ENCODE measurements at regions not wholly inside any gene's neighbourhood (a gene's known extent, or its start where the extent isn't known, plus 50 kb on each side); places are given as distances from the start of the nearest gene placed in this dataset.

DNA sequence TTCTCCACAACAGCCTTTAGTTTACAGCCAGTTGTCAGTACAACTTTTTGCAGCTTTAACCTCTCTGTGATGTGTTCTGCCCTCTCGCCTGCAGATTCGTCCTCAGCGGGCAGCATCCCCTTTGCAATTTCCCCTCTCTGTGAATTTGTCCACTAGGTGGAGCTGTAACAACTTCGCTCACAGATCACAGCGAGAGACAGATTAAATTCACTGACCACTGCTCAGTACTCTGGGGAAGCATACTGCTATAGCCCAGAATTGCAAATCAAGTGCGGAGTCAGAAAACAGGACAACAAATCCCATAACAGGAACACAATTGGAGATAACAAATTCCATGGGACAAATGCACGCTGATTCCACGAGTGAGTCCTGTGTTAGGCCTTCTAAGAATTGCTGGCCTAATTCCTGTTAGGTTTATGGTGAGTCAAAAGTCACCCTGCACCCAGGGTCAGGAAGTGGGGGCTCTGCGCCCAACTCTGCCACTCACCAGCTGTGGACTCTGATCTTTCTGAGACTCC lies 2124.9 kb downstream of the MAT2B start:
- no peak for DNase-seq (ENCODE audit: extremely low read depth, low read depth, low spot score)

DNA sequence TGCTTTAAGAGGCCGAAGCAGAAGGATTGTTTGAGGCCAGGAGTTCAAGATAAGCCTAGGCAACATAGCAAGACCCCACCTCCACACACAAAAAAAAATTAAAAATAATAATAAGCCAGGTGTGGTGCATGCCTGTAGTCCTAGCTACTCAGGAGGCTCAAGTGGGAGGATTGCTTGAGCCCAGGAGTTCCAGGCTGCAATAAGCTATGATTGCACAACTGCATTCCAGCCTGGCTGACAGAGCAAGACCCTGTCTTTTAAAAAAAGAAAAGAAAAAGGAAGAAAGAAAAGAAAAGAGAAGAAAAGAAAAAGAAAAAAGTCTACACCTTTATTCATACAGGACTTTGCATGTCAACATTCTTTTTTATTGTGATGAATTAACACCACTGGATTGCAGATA lies 2125.8 kb downstream of the MAT2B start:
- DNase-seq (ENCODE audit: extremely low read depth, low read depth, low spot score) = no peak

DNA sequence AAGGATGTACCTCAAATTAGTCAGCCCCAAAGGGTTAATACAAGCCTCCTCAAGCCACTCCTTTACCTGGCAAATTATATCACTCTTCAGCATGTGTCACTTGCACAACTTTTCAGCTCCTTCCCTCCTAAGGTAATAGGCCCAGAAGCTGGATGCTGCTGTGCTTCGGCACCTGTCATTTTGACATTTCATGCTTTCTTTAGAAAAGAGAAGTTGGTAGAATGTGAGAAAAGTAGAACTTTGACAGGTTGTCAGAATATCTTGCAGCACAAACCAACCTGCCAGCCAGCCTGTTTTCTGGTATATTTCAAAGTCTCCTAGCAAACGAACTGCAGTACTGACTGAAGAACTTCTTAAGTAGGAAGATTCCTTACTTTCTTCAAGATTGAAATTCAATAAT lies 2136.9 kb downstream of the MAT2B start:
- no peak for DNase-seq (ENCODE audit: extremely low read depth, low read depth, low spot score)

DNA sequence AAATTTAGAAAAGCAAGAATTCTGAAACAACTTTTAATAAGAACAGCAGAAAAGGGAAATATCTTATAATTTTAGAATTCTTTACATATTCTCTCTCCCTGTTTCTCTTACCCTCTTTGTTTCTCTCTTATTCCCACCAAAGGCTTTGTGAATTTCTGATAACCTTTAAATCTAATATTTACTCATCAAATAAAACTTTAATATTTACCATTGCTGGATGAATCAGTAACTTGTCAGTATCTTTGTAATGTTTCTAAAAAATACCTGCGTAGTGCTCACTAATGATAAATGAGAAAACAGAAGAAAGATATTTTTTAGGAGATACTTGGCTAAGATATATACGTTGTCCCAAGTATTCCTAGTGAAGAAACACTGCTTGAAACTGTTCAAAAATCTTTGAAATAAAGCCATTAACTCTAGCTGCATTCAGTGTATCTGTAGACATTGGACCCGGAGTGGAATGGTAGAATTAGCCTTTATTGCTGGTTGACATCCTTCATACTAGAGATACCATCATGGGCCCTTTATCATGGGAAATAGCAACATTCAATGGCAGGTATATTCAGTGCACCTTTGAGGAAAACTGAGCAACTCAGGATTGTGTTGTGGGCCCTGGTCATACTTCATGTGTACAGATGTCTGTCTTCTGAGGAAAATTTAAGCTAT lies 2160.4 kb downstream of the MAT2B start:
- no peak for DNase-seq (ENCODE audit: extremely low read depth, low read depth, low spot score)

DNA sequence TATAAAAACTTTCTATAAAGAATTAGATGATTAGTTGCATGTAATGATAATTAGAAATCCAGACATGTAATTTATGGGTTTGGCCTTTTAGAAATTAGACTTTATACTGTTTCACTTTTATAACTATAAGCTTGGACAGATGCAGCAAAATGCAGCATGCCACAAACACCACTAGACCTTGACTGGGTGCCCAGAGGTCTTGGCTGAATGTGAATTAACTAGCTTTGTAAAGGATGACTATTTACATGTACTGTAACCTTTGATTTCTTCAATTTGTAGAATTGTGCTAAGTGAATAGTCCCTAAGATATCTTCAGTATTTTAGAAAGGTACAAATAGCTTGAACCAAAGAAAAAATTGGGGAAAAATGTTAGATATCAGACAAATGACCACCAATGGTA lies 2168.1 kb downstream of the MAT2B start:
- no peak for DNase-seq (ENCODE audit: extremely low read depth, low read depth, low spot score)

DNA sequence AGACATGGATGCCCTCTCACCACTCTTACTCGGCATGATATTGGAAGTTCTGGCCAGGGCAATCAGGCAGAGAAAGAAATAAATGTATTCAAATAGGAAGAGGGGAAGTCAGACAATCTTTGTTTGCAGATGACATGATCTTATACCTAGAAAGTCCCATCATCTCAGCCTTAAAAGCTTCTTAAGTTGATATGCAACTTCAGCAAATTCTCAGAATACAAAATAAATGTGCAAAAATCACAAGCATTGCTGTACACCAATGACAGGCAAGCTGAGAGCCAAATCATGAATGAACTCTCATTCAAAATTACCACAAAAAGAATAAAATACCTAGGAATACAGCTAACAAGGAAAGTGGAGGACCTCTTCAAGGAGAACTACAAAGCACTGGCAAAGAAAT lies 2190.4 kb downstream of the MAT2B start:
- DNase-seq (ENCODE audit: extremely low read depth, low read depth, low spot score) = no peak

DNA sequence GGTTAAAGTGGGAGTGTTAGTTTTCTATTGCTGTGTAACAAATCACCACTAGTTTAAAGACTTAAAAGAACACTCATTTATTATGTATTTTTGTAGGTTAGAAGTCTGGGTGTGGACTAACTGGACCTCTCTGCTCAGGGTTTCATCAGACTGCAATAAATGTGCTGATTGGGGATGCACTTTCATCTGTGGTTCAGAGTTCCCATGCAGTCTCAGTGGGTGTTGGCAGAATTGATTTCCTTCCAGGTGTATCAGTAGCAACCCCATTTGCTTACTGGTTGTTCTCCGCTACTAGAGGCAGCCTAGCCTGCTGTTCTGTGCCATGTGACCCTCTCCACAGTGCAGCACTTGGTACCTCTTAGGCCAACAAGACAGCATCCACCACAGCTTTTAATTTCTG lies 2200.5 kb downstream of the MAT2B start:
- no peak for DNase-seq (ENCODE audit: extremely low read depth, low read depth, low spot score)

DNA sequence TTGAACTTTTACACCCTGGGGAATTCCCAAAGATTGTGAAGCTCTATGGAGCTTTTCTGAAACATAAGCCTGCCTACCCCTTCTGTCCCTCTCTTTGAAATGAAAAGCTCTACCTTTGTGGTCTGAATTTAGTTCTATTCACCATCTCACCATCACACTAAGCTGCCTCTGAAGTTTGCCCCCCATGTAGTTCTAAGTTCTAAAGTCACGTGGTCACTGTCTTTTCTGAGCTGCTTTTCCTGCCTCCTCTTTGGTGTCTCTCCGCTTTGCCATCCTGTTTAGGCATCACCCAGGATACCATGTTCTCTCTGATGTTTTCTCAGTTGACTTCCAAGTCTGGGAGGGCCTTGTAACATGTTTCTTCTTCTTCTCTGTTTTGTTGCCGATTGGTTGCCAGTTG lies 2206.6 kb downstream of the MAT2B start:
- DNase-seq (ENCODE audit: extremely low read depth, low read depth, low spot score) = no peak

DNA sequence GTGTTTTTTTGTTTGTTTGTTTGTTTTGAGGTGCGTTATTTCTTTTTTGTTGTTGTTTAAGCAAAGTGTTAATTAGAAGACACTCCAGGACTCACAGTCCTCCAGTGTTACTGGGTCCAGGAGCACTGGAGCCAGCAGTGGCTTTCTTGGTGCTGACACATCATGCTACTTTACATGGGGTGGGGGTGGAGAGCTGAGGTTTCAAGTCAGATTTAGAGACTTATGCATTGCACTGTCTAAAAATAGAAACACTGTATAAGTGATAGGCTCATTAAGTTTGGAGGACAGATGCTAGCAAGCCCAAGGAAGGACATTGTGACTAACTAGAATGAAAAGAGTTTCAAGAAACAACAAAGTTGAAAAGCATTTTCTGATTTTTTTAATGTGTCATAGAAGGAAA lies 2209.2 kb downstream of the MAT2B start:
- no peak for DNase-seq (ENCODE audit: extremely low read depth, low read depth, low spot score)

DNA sequence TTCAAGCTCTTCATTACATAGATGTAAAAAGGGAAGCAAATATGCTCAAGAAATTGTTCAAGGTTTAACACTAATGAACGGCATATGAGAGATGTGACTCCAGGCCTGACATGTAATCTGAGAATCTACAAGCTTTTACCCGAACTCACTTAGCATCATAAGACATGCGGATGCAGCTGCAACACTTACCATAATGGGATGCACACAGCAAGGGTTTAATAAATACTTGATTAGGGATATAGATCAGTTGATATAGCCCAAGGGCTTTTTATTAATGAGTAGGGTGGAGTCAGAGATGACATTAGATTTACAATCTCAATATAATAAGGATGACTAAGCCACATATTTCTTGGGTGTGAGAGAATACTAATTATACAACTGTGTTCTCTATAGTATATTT lies 2215.5 kb downstream of the MAT2B start:
- DNase-seq (ENCODE audit: extremely low read depth, low read depth, low spot score) = no peak

DNA sequence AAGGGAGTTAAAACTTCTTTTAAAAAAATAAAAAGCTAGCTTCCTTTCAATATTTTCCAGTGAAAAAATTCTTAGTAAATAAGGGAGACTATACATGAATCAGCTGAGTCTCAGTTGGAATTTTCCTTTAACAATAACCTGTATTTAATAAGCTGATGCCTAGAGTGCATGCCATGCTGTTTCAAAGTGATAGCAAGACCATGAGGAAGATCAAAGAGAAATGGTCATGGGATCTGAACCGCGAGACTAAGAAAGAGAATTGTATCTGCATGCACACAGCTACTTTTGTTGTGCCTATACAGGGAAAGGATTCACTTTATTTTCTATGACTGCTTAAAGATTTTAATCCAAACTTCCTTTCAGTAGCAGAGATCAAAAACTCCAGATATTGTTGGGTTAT lies 2217.0 kb downstream of the MAT2B start:
- no peak for DNase-seq (ENCODE audit: extremely low read depth, low read depth, low spot score)

DNA sequence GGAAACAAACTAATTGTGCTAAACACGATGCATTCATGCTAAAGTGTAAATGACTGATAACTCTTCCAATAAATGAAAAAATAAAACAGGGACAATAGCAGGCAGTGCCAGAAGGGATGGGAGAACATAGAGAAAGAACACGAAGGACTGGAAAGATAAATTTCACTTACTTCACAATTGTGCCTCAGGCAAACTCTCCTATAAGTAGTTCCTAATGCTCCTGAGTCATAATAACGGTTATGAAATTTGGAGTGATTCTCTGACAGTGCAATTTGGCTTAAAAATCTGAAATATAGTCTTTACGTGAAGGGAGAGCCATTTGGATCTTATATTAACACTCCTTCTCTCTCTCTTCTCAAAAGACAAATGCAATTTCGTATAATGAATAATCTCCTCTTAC lies 2218.5 kb downstream of the MAT2B start:
- no peak for DNase-seq (ENCODE audit: extremely low read depth, low read depth, low spot score)

DNA sequence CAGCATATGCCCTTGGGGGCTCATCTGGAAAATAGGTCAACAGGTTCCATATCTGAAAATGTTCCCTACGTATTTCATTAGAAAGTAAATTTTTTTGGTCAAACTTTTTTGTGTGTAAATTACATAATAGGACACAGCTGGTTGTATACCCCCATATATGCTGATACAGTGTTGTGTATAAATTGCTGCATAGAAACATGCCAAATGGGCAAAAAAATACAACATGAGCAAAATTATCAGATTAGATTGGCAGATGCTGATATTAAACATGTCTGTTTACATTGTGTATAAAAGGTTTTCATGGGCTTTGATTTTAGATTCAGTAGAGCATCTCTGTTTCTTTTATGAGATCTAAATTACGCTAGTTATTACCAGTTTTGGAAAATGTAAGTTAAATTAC lies 2223.0 kb downstream of the MAT2B start:
- no peak for DNase-seq (ENCODE audit: extremely low read depth, low read depth, low spot score)

DNA sequence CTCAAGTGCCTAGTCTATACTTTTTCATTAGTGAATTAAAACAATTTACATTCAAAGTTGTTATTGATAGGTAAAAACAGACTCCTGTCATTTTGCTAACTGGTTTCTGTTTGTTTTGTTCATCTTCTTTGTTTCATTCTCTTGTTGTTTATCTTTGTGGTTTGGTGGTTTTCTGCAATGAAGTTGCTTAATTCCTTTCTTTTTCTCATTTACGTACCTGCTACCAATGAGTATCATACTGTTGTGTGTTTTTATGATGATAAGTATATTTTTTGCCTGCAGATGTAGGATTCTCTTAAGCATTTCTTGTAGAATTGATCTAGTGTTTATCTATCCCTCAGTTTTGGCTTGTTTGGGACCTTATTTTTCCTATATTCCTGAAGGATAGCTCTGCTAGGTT lies 2230.0 kb downstream of the MAT2B start:
- no peak for DNase-seq (ENCODE audit: extremely low read depth, low read depth, low spot score)

DNA sequence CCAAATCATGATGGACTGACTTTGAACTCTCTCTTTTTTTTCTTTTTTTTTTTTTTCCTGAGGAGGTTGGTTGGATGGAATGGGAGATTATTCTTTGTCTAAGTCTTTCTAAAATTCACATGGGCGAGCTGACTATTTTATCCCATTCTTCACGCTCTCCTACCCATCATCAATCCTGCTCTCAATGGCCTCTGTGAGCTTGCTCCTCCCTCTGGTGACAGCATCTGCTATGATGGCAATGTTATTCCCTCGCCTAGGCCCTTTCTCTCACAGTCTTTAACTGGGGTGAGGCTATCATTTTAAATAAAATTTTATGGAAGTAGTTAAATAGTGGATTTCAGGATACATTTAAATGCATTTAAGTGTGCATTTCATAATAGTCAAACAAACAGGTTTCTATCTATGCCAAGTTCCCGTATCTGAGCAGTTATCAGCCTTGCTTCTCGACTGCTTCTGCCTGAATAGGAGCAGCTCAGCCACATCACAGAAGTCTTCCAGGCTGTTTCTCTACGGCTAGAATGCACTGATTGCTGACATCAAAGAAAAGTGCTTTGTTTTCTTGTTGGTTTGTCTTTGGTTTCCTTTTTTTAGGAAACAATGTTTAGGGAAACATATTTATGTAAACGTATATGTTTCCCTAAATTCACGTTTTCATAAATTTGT lies 2233.8 kb downstream of the MAT2B start:
- DNase-seq (ENCODE audit: extremely low read depth, low read depth, low spot score) = no peak

DNA sequence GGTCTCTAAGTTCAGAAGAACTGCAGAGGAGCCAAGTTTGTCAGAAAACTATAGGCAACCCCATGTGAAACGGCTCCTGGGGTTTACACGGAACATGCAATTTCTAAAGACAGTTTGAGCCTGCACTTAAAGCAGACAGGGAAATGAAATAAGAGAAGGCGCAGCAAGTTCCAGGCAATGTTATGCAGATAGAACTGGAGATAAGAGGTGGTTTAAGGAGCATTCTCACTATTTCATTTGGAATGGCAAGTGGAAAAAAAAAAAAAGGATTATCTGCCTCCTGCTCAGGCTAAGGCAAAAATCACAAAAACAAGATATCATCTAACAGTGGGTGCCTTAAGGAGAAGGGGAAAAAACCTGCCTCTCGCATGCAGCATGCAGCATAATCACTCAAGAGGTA lies 2252.4 kb downstream of the MAT2B start:
- no peak for DNase-seq (ENCODE audit: extremely low read depth, low read depth, low spot score)

DNA sequence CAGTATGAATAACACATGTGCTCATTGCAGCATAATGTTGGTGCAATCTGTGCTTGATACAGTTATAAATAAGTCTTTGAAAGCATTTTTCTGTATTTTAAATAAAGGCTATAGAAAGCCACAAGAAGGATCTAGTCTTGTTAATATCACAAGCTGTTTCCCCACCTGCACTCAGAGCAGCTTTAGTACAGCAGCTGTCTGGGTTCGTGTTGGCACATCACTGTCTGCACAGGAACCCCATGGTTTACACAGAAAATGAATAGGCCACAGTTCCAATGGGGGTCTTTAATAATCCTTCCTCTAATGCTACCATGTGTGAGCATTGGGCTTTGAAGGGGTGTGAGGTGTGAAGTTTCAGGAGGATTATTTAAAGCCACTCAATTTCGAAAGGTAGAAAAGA lies 2269.7 kb downstream of the MAT2B start:
- no peak for DNase-seq (ENCODE audit: extremely low read depth, low read depth, low spot score)

DNA sequence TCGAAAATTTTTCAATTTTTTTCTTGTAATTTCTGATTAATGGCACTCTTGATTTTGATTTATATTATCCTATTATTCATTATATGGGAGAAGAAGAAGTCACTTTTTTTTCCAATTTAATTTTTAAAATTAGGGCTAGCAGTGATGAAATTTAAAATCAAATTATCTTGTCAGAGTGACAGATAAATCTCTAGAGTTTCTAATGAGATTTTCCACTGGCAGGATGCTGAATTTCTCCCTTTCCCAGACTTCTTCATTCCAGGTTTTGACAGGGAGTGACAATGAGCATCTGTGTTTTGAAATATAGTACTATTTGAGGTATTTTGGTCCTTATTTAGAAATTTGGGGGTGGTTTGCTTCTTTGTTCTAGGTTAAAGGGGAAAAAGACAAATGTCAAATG lies 2274.1 kb downstream of the MAT2B start:
- DNase-seq (ENCODE audit: extremely low read depth, low read depth, low spot score) = no peak

DNA sequence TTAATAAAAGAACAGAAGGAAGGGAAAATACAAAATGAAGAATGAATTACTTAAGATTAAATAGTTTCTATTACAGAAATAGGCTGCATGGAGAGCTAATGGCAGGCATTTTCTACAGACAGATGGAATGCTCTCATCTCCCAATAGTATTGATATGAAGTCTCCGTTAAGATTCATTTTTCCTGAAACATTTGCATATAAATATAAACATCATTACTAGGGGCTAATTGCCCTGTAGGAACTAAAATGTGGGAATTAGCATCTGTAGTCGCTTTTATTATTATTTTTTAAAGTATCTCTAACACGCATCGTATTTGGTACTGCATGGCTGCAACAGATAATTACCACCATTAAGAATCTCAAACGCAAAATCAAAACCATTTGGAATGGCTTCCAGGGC lies 2275.5 kb downstream of the MAT2B start:
- DNase-seq (ENCODE audit: extremely low read depth, low read depth, low spot score) = no peak

DNA sequence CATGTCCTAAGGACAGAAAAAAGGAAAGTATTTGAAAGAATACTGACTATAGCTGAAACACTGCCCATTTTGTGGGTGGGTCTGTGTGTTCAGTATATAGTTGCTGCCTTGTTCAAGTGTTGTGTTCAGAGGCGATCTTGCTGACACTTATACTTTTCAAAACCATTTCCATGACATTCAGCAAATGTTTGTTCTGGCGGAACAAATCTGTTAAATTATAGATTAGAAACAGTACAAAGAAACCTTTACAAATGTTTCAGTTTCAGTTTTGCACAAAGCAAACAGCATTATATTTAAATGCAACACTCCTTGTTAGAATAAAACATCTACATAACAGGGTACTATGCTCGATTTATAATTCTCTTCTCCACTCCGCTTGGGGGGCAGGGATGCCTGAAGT lies 2276.3 kb downstream of the MAT2B start:
- DNase-seq (ENCODE audit: extremely low read depth, low read depth, low spot score) = no peak

DNA sequence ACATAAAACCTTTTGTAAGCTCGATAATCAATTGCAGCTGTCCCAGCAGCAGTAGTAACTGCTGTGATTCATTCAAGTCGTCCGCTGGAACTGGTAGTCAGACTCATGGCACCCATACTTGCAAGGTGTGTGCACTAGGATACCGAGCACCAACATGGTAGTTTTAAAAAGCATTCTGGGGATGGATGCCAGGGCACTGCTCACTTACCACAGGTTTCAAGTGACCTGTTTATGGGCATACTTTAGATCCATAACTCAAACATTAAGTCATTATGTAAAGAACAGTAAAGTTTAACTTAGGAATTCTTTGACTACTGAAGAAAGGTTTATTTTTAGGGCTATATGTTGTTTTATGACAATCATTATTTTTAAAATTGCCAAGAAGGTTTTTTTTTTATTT lies 2277.6 kb downstream of the MAT2B start:
- no peak for DNase-seq (ENCODE audit: extremely low read depth, low read depth, low spot score)

DNA sequence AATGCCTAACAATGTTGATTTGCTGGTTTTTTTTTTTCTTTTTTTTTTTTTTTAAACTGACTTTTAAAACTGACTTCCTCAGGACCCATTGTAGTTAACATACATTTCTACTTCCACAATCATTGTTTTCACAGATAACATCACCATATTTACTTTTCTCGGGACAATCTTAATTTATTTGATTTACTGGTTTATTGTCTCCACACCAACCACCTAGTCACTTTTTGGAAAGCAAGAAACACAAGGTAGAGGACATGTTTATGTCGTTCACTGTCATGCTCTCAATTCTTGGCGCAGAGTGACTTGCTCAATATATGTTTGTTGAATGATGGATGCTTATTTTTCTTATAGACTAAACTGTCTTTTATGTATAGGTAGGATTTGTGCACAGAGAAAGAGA lies 2280.7 kb downstream of the MAT2B start:
- no peak for DNase-seq (ENCODE audit: extremely low read depth, low read depth, low spot score)

DNA sequence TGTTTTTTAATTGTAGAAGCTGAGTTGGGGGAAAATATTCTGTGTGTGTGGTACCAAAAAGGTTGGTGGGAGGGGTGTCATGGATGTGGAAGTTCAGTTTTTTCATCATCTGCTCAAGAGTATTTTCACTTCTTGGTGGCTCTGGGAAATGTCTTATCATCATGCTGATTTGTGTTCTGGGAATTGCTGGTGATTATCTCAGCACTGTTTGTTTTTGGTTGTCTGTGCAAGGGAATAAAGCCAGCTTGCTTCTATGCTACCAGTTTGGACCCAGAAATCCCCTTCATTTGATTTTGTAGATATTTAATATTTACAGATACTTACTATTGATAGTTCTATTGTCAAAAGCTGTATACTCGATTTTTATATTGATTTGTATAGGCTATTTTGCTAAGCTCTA lies 2289.7 kb downstream of the MAT2B start:
- no peak for DNase-seq (ENCODE audit: extremely low read depth, low read depth, low spot score)
